HEK293 (cell line): ENCODE measurements at regions not wholly inside any gene's neighbourhood (a gene's known extent, or its start where the extent isn't known, plus 50 kb on each side); places are given as distances from the start of the nearest gene placed in this dataset.
"Not testable (repeated sequence)": the region's sequence is repeated elsewhere in the genome, so short reads cannot be mapped to it uniquely, and the experiment has no call there.

Experiments
- ELK4 ChIP-seq: IDR thresholded peaks from 2 replicates; pipeline ENCODE4 v1.6.1; 2011; ENCODE audit warnings: mild to moderate bottlenecking, low read depth, low read length, borderline replicate concordance
- ZNF571 ChIP-seq: fragments of 450-650 bp; formaldehyde crosslinking; IDR thresholded peaks from 2 replicates; pipeline ENCODE4 v1.5.0; 2017; ENCODE audit warnings: missing biosample characterization, missing genetic modification characterization
- ZNF792 ChIP-seq: fragments of 450-650 bp; formaldehyde crosslinking; IDR thresholded peaks from 2 replicates; pipeline ENCODE4 v1.5.1; 2016; ENCODE audit warnings: missing biosample characterization, missing genetic modification characterization
- ZNF837 ChIP-seq: fragments of 450-650 bp; formaldehyde crosslinking; IDR thresholded peaks from 2 replicates; pipeline ENCODE4 v1.5.1; 2016; ENCODE audit warnings: missing biosample characterization, missing genetic modification characterization

DNA sequence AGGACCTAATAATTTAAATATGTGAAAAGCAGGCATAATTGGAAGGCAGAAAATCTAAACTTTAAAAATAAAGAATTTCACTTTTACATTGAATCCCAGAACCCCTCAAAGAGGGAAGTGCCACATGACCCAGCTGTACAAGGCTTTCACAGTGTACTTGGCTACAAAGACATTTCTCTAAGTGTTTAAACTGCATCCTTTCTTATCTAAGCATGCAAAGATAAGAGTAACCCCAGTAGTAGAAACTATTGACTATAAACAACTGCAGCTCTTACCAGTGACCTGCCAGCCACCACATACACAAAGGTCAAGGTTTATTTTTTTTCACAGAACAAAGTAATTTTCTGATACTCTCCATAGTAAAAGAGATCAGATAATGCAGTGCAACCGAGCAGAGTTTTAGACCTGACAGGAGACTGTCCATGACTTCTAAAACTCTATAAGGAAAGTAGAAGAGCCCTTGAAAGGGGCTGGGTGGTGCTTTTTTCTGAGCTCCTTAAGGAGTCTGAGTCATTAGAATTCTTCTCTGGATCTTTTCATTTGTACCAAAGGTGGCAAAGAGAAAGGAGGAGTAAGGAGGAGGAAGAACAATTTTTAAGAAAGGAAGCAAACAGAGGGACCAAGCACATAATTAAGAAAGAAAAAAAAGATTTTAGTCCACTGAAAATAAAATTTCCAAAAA, 750.6 kb downstream of the PRIM2 start:
- TF ChIP-seq ZNF792; ZNF571; ELK4; ZNF837 (tag by site-specific recombination): not testable (repeated sequence)
